ENCODE measurements at regions not wholly inside any gene's neighbourhood (a gene's known extent, or its start where the extent isn't known, plus 50 kb on each side); places are given as distances from the start of the nearest gene placed in this dataset.
A peak's percentile ranks its signal among the peaks of the same experiment; 100 is the strongest.

GRCh38 chr3:115520651-115521245 is 102.6 kb upstream of the GAP43 start:
- DNase-seq (ENCODE audit: low read depth), result peak; percentile 15

DNA sequence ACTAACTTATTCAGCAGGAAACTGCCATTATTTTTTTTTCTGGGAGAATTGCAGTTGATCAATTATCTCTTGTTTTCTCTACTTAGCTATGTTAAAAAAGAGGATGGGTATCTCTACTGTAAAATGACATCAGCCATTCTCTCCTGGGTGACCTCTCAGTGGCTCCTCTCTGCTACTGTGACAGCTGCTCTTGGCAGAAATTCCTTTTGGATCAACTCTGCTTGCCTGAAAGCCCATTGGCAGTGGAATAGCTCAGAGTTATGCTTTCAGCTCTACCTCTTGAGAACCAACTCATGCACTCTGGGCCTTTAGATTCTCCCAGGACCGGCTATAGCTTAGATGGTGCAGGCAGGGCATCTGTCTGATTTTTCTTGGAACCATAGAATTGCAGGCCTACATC is 99.9 kb upstream of the GAP43 start:
- DNase-seq (ENCODE audit: low read depth), result no peak

DNA sequence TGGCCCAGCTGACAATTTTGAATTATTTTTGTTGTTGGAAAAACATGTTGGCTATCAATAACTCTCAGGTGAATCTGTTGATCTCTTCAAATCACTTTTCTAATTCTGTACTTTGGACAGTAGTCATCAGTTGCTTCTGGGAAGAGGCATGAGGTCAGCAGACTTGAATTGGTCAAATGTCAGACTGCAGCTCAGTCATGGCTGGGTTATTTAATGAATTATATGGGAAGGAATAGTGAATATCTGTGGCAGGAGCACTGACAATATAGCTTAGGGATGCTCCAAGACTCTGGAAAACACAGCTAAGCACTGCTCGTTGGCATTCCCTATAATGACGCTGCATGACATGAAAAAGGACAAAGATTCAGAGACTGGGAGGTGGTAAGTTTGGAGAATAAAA is 98.8 kb upstream of the GAP43 start:
- no peak for DNase-seq (ENCODE audit: low read depth)

- DNase-seq (ENCODE audit: low read depth), result no peak
Measured at GRCh38 chr3:115525731-115526130, 97.6 kb upstream of the GAP43 start.

GRCh38 chr3:115533218-115533617 is 90.1 kb upstream of the GAP43 start:
- no peak for DNase-seq (ENCODE audit: low read depth)

DNA sequence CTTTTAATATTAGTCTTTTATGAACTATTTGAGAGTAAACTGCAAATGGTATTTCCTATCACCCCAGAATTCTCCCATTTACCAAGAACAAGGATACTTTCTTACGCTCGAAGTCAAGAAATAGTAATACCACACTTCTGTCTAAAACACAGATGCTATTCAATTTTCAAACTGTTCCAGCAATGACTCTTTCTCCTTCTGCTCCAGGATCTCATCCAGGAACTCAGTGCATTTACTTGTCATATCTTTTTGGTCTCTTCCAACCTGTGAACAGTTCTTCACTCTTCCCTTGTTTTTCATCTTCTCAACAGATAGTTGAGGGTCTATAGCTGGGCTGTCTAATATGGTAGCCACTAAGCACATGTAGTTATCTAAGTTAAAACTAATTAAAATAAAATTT is 87.1 kb upstream of the GAP43 start:
- DNase-seq (ENCODE audit: low read depth), result no peak

DNA sequence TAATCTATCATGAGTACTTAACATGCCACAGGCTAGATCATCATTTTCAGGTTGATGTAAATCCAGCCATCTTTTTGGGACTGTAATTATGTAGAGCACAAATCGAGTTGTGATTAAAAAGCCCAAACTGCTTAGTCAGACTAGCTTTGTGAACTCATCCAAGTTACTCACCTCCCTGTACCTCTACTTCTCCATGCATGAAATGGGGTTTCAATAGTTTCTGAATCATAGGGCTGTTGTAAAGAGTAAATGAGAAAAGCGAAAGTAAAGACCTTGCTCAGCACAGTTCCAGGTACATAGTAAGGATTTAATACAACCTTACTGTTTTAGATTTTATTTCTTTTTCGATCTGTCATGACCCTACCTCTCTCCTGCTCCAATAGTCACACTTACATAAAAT is 85.6 kb upstream of the GAP43 start:
- no peak for DNase-seq (ENCODE audit: low read depth)

DNA sequence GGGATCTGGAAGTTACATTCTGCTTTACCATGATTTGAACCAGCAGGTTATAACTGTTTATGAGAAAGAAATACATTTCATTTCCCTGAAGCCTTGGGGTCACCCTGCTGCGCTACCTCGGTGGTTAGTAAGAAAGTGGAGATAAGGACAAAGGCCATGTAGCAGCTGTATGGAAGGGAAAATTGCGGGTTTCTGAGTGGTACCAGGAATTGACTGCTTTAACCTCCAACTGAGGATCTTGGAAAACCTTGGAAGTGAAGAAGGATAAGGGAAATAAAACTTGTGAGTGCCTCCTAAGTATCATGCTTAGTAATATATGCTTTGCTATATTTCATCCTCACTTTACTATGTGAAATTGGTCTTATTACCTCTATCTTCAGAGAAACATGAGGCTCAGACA is 76.1 kb upstream of the GAP43 start:
- no peak for DNase-seq (ENCODE audit: low read depth)

GRCh38 chr3:115548611-115549010 is 74.7 kb upstream of the GAP43 start:
- DNase-seq (ENCODE audit: low read depth), result no peak

DNA sequence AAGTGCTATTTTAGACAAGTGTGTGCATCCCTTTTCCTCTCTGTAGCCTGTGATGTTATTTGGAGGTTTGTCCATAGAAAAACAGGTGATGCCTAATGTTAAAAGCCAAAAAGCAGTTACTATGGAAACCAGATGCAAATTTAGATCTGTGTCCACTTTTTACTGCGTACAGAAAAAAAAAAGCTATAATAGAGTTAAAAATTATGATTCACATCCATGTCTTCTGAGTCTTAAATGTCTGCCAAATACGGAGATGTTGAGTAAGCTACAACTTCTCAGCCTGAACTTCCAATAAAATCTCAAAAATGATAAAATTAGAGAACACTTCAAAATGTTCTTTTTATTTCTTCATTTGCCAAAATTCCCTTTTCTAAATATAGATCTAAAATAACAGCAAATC is 74.2 kb upstream of the GAP43 start:
- no peak for DNase-seq (ENCODE audit: low read depth)

GRCh38 chr3:115550285-115550761 is 73.0 kb upstream of the GAP43 start:
- no peak for DNase-seq (ENCODE audit: low read depth)

DNA sequence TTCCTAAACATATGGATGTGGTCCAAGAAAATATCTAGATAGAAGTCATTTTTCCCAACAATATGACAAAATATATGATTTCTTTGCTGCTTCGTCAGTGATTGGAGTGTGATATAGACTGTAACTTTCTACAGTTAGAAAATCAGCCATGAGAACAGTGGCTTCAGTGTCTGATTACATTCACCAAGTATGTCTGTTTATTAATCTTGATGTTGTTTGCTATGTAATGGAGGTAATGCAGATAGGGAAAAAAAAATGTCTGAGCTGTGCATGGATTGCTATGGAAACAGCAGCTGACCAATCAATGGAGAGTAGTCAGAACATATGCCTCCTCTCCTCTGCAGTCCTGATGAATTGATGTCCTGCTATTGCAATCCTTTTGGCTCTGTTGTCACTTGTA is 72.3 kb upstream of the GAP43 start:
- no peak for DNase-seq (ENCODE audit: low read depth)

DNA sequence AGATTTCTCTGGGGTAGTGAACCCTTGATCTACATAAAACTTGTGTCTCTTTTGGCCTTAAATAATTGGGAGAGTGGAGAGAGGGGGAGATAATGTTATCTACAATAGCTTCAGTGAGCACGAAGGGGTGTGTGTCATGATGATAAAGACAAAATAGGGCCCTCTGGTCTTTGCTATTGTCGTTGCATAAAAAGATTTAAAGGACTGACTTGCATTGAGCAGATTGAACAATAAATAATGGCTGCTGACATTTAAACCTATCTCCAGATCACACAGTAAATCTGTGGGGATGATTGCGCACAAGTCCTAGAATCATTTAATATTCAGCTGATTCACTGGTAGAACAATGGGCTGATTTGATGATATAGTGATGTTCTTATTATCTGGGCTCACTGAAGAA is 71.3 kb upstream of the GAP43 start:
- no peak for DNase-seq (ENCODE audit: low read depth)

- peak; percentile 41 for DNase-seq (ENCODE audit: low read depth)
Measured at GRCh38 chr3:115553796-115554486, 69.4 kb upstream of the GAP43 start.

DNA sequence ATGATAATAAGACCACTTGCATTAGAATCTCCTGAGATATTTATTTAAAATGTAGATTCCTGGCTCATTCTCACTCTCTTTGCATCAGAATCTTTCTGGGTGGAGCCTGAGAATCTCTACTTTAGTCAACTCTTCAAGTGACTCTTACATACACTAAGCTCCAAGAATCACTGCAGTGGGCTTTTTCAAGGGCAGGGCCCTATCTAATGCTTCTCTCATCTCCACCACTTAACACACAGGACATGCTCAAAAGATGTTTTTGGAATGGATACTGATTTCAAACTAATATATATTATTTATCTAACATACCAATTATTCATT is 68.9 kb upstream of the GAP43 start:
- no peak for DNase-seq (ENCODE audit: low read depth)

DNA sequence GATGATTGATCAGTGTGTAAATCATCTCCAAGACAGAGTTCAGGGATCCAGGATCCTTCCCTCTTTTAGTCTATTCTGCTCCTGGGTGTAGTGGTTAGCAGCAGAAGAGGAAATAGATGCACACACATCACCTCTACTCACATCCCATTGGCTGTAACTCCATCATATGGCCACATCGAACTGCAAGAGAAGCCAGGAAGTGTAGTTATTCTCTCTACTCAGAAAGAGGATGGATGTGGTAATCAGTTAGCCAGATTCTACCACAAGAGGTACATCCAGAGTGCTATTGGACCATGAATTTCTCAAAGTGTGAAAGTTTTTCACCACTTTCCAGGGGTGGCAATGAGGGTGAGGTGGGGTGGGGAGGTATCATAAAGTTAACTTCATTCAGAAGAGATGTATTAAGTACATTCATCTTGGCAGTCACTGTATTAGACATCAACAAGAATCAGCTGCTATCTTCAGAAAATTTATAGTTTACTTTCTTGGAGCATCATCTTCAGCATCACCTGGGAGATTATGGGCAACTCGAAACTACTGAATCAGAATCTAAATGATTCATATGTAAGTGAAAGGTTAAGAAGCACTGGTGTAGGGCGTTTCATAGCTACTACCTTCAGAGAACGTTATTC is 60.6 kb upstream of the GAP43 start:
- DNase-seq (ENCODE audit: low read depth), result no peak

GRCh38 chr3:115563984-115564383 is 59.3 kb upstream of the GAP43 start:
- DNase-seq (ENCODE audit: low read depth), result no peak

DNA sequence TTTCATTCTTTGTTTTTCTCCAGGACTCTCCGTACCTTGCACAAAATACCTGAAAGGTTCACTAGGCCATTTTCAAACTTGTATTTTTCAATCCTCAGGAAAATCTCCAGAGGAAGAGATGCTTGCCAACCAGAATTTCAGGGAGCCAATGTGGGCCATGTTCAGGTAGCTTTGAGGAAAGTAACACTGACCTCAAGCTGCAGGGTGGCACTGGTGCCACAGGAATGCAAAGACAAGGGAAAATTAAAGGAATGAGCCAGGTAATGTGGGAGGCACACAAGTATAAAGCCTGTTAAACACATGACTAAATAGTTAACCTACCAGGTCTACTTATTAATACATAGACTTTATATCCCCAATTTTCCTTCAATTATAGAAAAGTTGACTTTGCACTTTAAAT is 51.9 kb upstream of the GAP43 start:
- DNase-seq (ENCODE audit: low read depth), result peak; percentile 6

All from M059J (cell line).